ENCODE measurements at regions not wholly inside any gene's neighbourhood (a gene's known extent, or its start where the extent isn't known, plus 50 kb on each side); places are given as distances from the start of the nearest gene placed in this dataset.
"Not testable (repeated sequence)": the region's sequence is repeated elsewhere in the genome, so short reads cannot be mapped to it uniquely, and the experiment has no call there.

- H3K4me1 Mint-ChIP-seq (ENCODE audit: low read depth); H3K36me3 Mint-ChIP-seq (ENCODE audit: low read depth); DNase-seq (ENCODE audit: low spot score); H3K27ac Mint-ChIP-seq; H3K4me3 Mint-ChIP-seq; H3K9me3 Mint-ChIP-seq; H3K27me3 Mint-ChIP-seq (ENCODE audit: insufficient read depth): not testable (repeated sequence)
- intact Hi-C loops (cut with micrococcal nuclease), result loop anchor here (10.0 kb wide), 1 partner anchor 336 kb away; the partner anchor contains the start of gene NVL
These were observed 115.0 kb upstream of the FBXO28 start for GRCh38 chr1:223998676-223999455.

GRCh38 chr1:223996376-223996775 lies 117.5 kb upstream of the FBXO28 start:
- not testable (repeated sequence) for H3K9me3 Mint-ChIP-seq; H3K27ac Mint-ChIP-seq; H3K4me3 Mint-ChIP-seq; H3K27me3 Mint-ChIP-seq (ENCODE audit: insufficient read depth); DNase-seq (ENCODE audit: low spot score); H3K36me3 Mint-ChIP-seq (ENCODE audit: low read depth); H3K4me1 Mint-ChIP-seq (ENCODE audit: low read depth)
- intact Hi-C loops (cut with micrococcal nuclease), result loop anchor here (10.0 kb wide), 1 partner anchor 338 kb away; the partner anchor contains the start of gene NVL

- intact Hi-C loops (cut with micrococcal nuclease), result loop anchor here (1.0 to 10.0 kb wide), 8 partner anchors 147 to 1280 kb away; partner anchors contain the start of genes AIDA, BROX, CNIH4 and NVL
- H3K9me3 Mint-ChIP-seq; H3K27me3 Mint-ChIP-seq (ENCODE audit: insufficient read depth); H3K36me3 Mint-ChIP-seq (ENCODE audit: low read depth); H3K4me1 Mint-ChIP-seq (ENCODE audit: low read depth): not testable (repeated sequence)
- DNase-seq (ENCODE audit: low spot score), result peak; percentile 100
- H3K27ac Mint-ChIP-seq, result peak overlapping the region; percentile 99
- H3K4me3 Mint-ChIP-seq, result peak overlapping the region; percentile 95
These were observed 121.3 kb upstream of the FBXO28 start for GRCh38 chr1:223992456-223993246.

- intact Hi-C loops (cut with micrococcal nuclease), result loop anchor here (5.0 to 10.0 kb wide), 4 partner anchors 264 to 1279 kb away; partner anchors contain the start of genes AIDA, BROX, NVL and WDR26
- DNase-seq (ENCODE audit: low spot score); H3K27ac Mint-ChIP-seq; H3K27me3 Mint-ChIP-seq (ENCODE audit: insufficient read depth); H3K9me3 Mint-ChIP-seq; H3K4me1 Mint-ChIP-seq (ENCODE audit: low read depth); H3K36me3 Mint-ChIP-seq (ENCODE audit: low read depth); H3K4me3 Mint-ChIP-seq: not testable (repeated sequence)
These were observed 122.5 kb upstream of the FBXO28 start for GRCh38 chr1:223991297-223991857.

- H3K36me3 Mint-ChIP-seq (ENCODE audit: low read depth); intact Hi-C loops (cut with micrococcal nuclease); H3K4me3 Mint-ChIP-seq; DNase-seq (ENCODE audit: low spot score); H3K27ac Mint-ChIP-seq; H3K9me3 Mint-ChIP-seq; H3K27me3 Mint-ChIP-seq (ENCODE audit: insufficient read depth); H3K4me1 Mint-ChIP-seq (ENCODE audit: low read depth): not testable (repeated sequence)
These were observed 116.2 kb upstream of the TP53BP2 start for GRCh38 chr1:223961985-223962384.

GRCh38 chr1:223952801-223953200 lies 107.1 kb upstream of the TP53BP2 start:
- H3K36me3 Mint-ChIP-seq (ENCODE audit: low read depth); intact Hi-C loops (cut with micrococcal nuclease); H3K4me1 Mint-ChIP-seq (ENCODE audit: low read depth); DNase-seq (ENCODE audit: low spot score); H3K4me3 Mint-ChIP-seq; H3K27me3 Mint-ChIP-seq (ENCODE audit: insufficient read depth); H3K27ac Mint-ChIP-seq; H3K9me3 Mint-ChIP-seq: not testable (repeated sequence)

GRCh38 chr1:223951551-223951950 lies 105.8 kb upstream of the TP53BP2 start:
- H3K4me3 Mint-ChIP-seq; H3K9me3 Mint-ChIP-seq; intact Hi-C loops (cut with micrococcal nuclease); DNase-seq (ENCODE audit: low spot score); H3K36me3 Mint-ChIP-seq (ENCODE audit: low read depth); H3K4me1 Mint-ChIP-seq (ENCODE audit: low read depth); H3K27ac Mint-ChIP-seq; H3K27me3 Mint-ChIP-seq (ENCODE audit: insufficient read depth): not testable (repeated sequence)

GRCh38 chr1:223949944-223950343 lies 104.2 kb upstream of the TP53BP2 start:
- DNase-seq (ENCODE audit: low spot score); H3K36me3 Mint-ChIP-seq (ENCODE audit: low read depth); H3K4me3 Mint-ChIP-seq; H3K27me3 Mint-ChIP-seq (ENCODE audit: insufficient read depth); H3K4me1 Mint-ChIP-seq (ENCODE audit: low read depth); intact Hi-C loops (cut with micrococcal nuclease); H3K27ac Mint-ChIP-seq; H3K9me3 Mint-ChIP-seq: not testable (repeated sequence)

- H3K27ac Mint-ChIP-seq; H3K27me3 Mint-ChIP-seq (ENCODE audit: insufficient read depth); intact Hi-C loops (cut with micrococcal nuclease); H3K36me3 Mint-ChIP-seq (ENCODE audit: low read depth); H3K4me1 Mint-ChIP-seq (ENCODE audit: low read depth); DNase-seq (ENCODE audit: low spot score); H3K9me3 Mint-ChIP-seq; H3K4me3 Mint-ChIP-seq: not testable (repeated sequence)
These were observed 102.3 kb upstream of the TP53BP2 start for GRCh38 chr1:223948041-223948440.

GRCh38 chr1:223936592-223936991 lies 90.8 kb upstream of the TP53BP2 start:
- H3K27ac Mint-ChIP-seq; H3K27me3 Mint-ChIP-seq (ENCODE audit: insufficient read depth); H3K9me3 Mint-ChIP-seq; intact Hi-C loops (cut with micrococcal nuclease); H3K4me1 Mint-ChIP-seq (ENCODE audit: low read depth); H3K4me3 Mint-ChIP-seq; H3K36me3 Mint-ChIP-seq (ENCODE audit: low read depth); DNase-seq (ENCODE audit: low spot score): not testable (repeated sequence)

- H3K4me1 Mint-ChIP-seq (ENCODE audit: low read depth); intact Hi-C loops (cut with micrococcal nuclease); H3K9me3 Mint-ChIP-seq; H3K27ac Mint-ChIP-seq; H3K4me3 Mint-ChIP-seq; DNase-seq (ENCODE audit: low spot score); H3K36me3 Mint-ChIP-seq (ENCODE audit: low read depth); H3K27me3 Mint-ChIP-seq (ENCODE audit: insufficient read depth): not testable (repeated sequence)
These were observed 85.7 kb upstream of the TP53BP2 start for GRCh38 chr1:223931476-223931875.

- H3K27ac Mint-ChIP-seq; DNase-seq (ENCODE audit: low spot score); intact Hi-C loops (cut with micrococcal nuclease); H3K4me3 Mint-ChIP-seq; H3K27me3 Mint-ChIP-seq (ENCODE audit: insufficient read depth); H3K36me3 Mint-ChIP-seq (ENCODE audit: low read depth); H3K9me3 Mint-ChIP-seq; H3K4me1 Mint-ChIP-seq (ENCODE audit: low read depth): not testable (repeated sequence)
These were observed 75.1 kb upstream of the TP53BP2 start for GRCh38 chr1:223920805-223921204.

GRCh38 chr1:223915476-223915875 lies 69.7 kb upstream of the TP53BP2 start:
- H3K27ac Mint-ChIP-seq; H3K4me3 Mint-ChIP-seq; intact Hi-C loops (cut with micrococcal nuclease); H3K27me3 Mint-ChIP-seq (ENCODE audit: insufficient read depth); H3K36me3 Mint-ChIP-seq (ENCODE audit: low read depth); DNase-seq (ENCODE audit: low spot score); H3K4me1 Mint-ChIP-seq (ENCODE audit: low read depth); H3K9me3 Mint-ChIP-seq: not testable (repeated sequence)

All from activated T-helper 1 cell treated with anti-CD3 and anti-CD28 coated beads, Interleukin-12 subunit alpha, Interleukin-12 subunit beta, Interleukin-2, Interleukin-4 antibody, amounts not matched to agents 30 ng/mL and 10 ng/mL and 1 ng/mL, durations not matched to agents 14 hours and 24 hours and 36 hours (primary cell).